ENCODE measurements at regions not wholly inside any gene's neighbourhood (a gene's known extent, or its start where the extent isn't known, plus 50 kb on each side); places are given as distances from the start of the nearest gene placed in this dataset.

GRCh38 chr12:25771041-25771440 lies 187.4 kb upstream of the RASSF8 start:
- intact Hi-C loops (cut with DNase I), result no loop called here
- H3K36me3 ChIP-seq, result no peaks in the 10 kb centered on the region
- DNase-seq (no peak), ATAC-seq (peak; percentile 55)
- H3K27me3 ChIP-seq, result no peaks in the 10 kb centered on the region
- no peak overlapping the region for H3K27ac ChIP-seq
- no peaks in the 10 kb centered on the region for H3K9me3 ChIP-seq
- H3K4me3 ChIP-seq, result no peak overlapping the region
- no peaks in the 10 kb centered on the region for H3K4me1 ChIP-seq
- TF ChIP-seq CTCF (IDR thresholded peaks at IDR 0.05), result no peak

DNA sequence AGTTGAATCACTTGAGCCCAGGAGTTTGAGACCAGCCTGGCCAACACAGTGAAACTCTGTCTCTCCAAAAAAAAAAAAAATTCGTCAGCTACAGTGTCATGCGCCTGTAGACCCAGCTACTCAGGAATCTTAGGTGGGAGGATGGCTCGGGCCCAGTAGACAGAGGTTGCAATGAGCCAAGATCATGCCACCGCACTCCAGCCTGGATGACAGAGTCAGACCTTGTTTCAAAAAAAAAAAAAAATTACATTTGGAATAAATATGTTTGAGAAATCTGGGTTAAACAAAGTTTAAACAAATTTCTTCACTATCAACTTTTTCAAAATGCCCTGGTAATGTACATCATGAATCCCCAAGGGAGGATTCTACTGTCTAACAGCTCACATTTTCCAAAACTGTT lies 187.0 kb upstream of the RASSF8 start:
- no peak for DNase-seq
- peak; percentile 28 for ATAC-seq
- TF ChIP-seq CTCF (IDR thresholded peaks at IDR 0.05), result no peak
- Histone ChIP-seq H3K27ac (no peak overlapping the region), H3K9me3 (no peaks in the 10 kb centered on the region), H3K4me1 (no peaks in the 10 kb centered on the region), H3K36me3 (no peaks in the 10 kb centered on the region), H3K27me3 (no peaks in the 10 kb centered on the region), H3K4me3 (no peak overlapping the region)
- intact Hi-C loops (cut with DNase I), result no loop called here

DNA sequence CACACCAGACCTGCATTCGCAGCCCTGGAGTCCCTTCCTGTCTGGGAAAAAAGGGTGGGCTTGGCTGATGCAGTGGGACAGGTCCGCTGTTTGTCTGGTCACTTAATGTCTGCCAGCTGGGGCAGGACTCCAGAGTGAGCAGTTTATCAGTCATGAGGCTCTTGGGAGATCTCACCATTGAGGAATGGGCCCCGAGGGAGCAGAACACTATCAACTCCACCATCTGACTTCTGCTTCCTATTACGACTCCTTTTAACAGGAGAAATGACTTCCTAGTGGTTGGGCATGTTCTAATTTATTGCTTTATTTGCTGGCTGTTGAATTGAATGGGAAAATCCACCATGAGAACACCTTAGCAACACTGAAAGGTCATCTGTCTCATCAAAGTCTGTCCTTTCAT lies 182.5 kb upstream of the RASSF8 start:
- intact Hi-C loops (cut with DNase I), result no loop called here
- no peak for TF ChIP-seq CTCF (IDR thresholded peaks at IDR 0.05)
- ATAC-seq (no peak), DNase-seq (no peak)
- H3K27me3 ChIP-seq, result no peaks in the 10 kb centered on the region
- no peaks in the 10 kb centered on the region for H3K4me1 ChIP-seq
- no peaks in the 10 kb centered on the region for H3K36me3 ChIP-seq
- H3K4me3 ChIP-seq, result no peak overlapping the region
- no peaks in the 10 kb centered on the region for H3K9me3 ChIP-seq
- H3K27ac ChIP-seq, result no peak overlapping the region

DNA sequence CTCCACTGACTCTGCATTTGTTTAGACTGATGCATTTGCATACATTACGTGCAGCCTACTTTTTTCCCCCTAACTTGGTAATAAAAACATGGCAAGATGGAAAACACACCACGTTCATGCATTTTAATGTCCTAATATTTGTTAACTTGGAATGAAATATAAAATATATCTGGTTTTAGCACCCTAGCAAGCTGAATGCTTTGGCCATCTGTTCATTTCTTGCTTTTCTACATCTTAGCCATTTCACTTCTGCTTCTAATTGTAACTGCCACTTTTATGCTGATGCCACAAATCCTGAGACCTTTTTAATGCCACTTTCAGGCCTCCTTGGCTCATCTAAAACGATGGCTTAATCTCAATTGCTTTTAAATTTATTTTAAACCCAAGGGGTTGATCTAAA lies 177.7 kb upstream of the RASSF8 start:
- H3K4me3 ChIP-seq, result no peak overlapping the region
- no peaks in the 10 kb centered on the region for H3K4me1 ChIP-seq
- H3K9me3 ChIP-seq, result no peaks in the 10 kb centered on the region
- intact Hi-C loops (cut with DNase I), result no loop called here
- no peaks in the 10 kb centered on the region for H3K36me3 ChIP-seq
- TF ChIP-seq CTCF (IDR thresholded peaks at IDR 0.05), result no peak
- ATAC-seq (no peak), DNase-seq (no peak)
- no peak overlapping the region for H3K27ac ChIP-seq
- no peaks in the 10 kb centered on the region for H3K27me3 ChIP-seq

DNA sequence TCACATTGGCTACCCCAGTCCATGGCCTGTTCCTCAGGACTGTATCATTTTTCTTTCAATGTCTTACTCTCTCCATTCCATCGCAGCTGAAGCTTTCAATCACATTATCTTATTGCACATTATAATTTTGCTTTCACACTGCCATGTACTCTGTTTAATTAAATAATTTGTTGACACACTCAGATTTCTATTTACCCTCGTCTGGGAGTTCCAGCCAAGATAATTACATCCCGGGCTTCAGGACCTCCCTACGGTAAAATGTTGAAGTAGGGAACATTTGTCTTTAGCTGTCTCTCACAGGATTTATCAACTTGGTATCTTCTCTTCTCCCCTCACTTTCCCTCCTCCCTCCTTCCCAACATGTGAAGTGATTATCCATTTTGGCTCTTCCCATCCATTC lies 177.2 kb upstream of the RASSF8 start:
- no peak for TF ChIP-seq CTCF (IDR thresholded peaks at IDR 0.05)
- H3K27ac ChIP-seq, result no peak overlapping the region
- no peaks in the 10 kb centered on the region for H3K36me3 ChIP-seq
- no peak for ATAC-seq
- no peaks in the 10 kb centered on the region for H3K4me1 ChIP-seq
- no peak for DNase-seq
- H3K9me3 ChIP-seq, result no peaks in the 10 kb centered on the region
- H3K27me3 ChIP-seq, result no peaks in the 10 kb centered on the region
- H3K4me3 ChIP-seq, result no peak overlapping the region
- intact Hi-C loops (cut with DNase I), result no loop called here

DNA sequence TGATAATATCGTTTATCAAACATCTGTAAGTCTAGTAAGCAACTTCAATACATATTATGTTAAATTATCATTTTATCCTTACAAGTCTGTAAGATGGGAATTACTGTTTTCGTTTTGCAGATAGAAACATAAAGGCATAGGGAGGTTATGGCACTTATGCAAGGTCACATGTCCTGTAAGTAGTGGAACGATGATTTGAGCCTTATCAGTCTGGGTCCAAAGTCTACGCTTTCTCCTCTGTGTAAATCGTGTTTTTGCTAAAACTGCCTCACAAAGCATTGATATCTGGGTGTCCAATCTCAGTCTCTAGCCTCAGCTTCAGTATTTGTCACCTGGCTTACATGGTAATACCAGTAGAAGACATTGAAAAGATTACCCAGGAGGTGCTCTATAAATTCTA lies 174.9 kb upstream of the RASSF8 start:
- intact Hi-C loops (cut with DNase I), result no loop called here
- Histone ChIP-seq H3K4me1 (no peaks in the 10 kb centered on the region), H3K36me3 (no peaks in the 10 kb centered on the region), H3K27me3 (no peaks in the 10 kb centered on the region), H3K9me3 (no peaks in the 10 kb centered on the region), H3K27ac (no peak overlapping the region), H3K4me3 (no peak overlapping the region)
- no peak for TF ChIP-seq CTCF (IDR thresholded peaks at IDR 0.05)
- no peak for DNase-seq
- ATAC-seq, result no peak
